PC-9 (cell line): ENCODE measurements at regions not wholly inside any gene's neighbourhood (a gene's known extent, or its start where the extent isn't known, plus 50 kb on each side); places are given as distances from the start of the nearest gene placed in this dataset.
"Not testable (repeated sequence)": the region's sequence is repeated elsewhere in the genome, so short reads cannot be mapped to it uniquely, and the experiment has no call there.

Experiments used
- BruUV-seq: library from RNA; stranded (reverse); fragments of 400-500 nt; replicated peaks from 2 replicates; lab custom pipeline; 2021; lab: Mats Ljungman, UMichigan
- CTCF ChIA-PET: fragments of 300-600 bp; sonication (Branson Sonifier 250); formaldehyde crosslinking; loops from one replicate; lab custom pipeline; 2022; ENCODE audit warnings: antibody characterized with exemption; lab: Charles Lee
- POLR2A ChIA-PET: fragments of 300-600 bp; sonication (Branson Sonifier 250); formaldehyde crosslinking; loops from one replicate; lab custom pipeline; 2022; ENCODE audit warnings: antibody characterized with exemption; ENCODE audit not compliant: unreplicated experiment; lab: Charles Lee
- DNase-seq, 2 experiments: peaks; one replicate each; pipeline versions ENCODE4 v3.0.0 to v3.0.0-alpha.2; 2015 to 2022; ENCODE audit warnings: mixed read lengths in 1 of 2
- H2AFZ ChIP-seq: fragments of 200-600 bp; sonication (generic); 2 replicates; pipeline ENCODE4 v1.8.1; 2017; ENCODE audit warnings: antibody characterized with exemption
- H3F3A ChIP-seq: fragments of 200-600 bp; sonication (generic); 2 replicates; pipeline ENCODE4 v1.8.1; 2017; ENCODE audit warnings: antibody characterized with exemption, mild to moderate bottlenecking, low read depth; ENCODE audit not compliant: insufficient read depth
- H3K27ac ChIP-seq: fragments of 200-600 bp; sonication (generic); 2 replicates; pipeline ENCODE4 v1.6.1; 2016; ENCODE audit warnings: mixed run types
- H3K27me3 ChIP-seq: fragments of 200-600 bp; sonication (generic); 2 replicates; pipeline ENCODE4 v1.6.1; 2016; ENCODE audit warnings: low read depth, mixed run types; ENCODE audit not compliant: insufficient read depth
- H3K36me3 ChIP-seq: fragments of 200-600 bp; sonication (generic); 2 replicates; pipeline ENCODE4 v1.6.1; 2016; ENCODE audit warnings: low read depth, mixed run types
- H3K4me1 ChIP-seq: fragments of 200-600 bp; sonication (generic); replicated peaks from 2 replicates; pipeline ENCODE4 v1.6.1; 2016; ENCODE audit warnings: mixed run types; ENCODE audit not compliant: insufficient read depth
- H3K4me2 ChIP-seq: fragments of 200-600 bp; sonication (generic); 2 replicates; pipeline ENCODE4 v1.6.1; 2017; ENCODE audit warnings: mixed run types
- H3K4me3 ChIP-seq: fragments of 200-600 bp; sonication (generic); 2 replicates; pipeline ENCODE4 v1.6.1; 2016; ENCODE audit warnings: mixed run types
- H3K79me2 ChIP-seq: fragments of 200-600 bp; sonication (generic); 2 replicates; pipeline ENCODE4 v1.6.1; 2017; ENCODE audit warnings: low read depth, mixed run types
- H3K9me2 ChIP-seq: fragments of 200-600 bp; sonication (generic); 2 replicates; pipeline ENCODE4 v1.8.1; 2017; ENCODE audit warnings: mild to moderate bottlenecking; ENCODE audit not compliant: insufficient read depth
- H3K9me3 ChIP-seq: fragments of 200-600 bp; sonication (generic); 2 replicates; pipeline ENCODE4 v1.8.1; 2016; ENCODE audit warnings: low read depth; ENCODE audit not compliant: insufficient read depth
- H4K20me1 ChIP-seq: fragments of 200-600 bp; sonication (generic); 2 replicates; pipeline ENCODE4 v1.8.1; 2017; ENCODE audit not compliant: insufficient read depth
- intact Hi-C: fragments of 100-400 bp; cut with micrococcal nuclease; formaldehyde crosslinking; loops from one replicate; pipeline ENCODE4 v1.10.0; 2022; ENCODE audit not compliant: unreplicated experiment

GRCh38 chr2:87502948-87503347 is 244.9 kb upstream of the PLGLB2 start:
- H3K9me2 ChIP-seq, H3K27ac ChIP-seq, BruUV-seq, H3F3A ChIP-seq, CTCF ChIA-PET, intact Hi-C loops, H3K4me3 ChIP-seq, DNase-seq, H3K27me3 ChIP-seq, H3K4me1 ChIP-seq, H3K9me3 ChIP-seq, H2AFZ ChIP-seq, H3K36me3 ChIP-seq, H4K20me1 ChIP-seq, POLR2A ChIA-PET, H3K79me2 ChIP-seq, H3K4me2 ChIP-seq: not testable (repeated sequence)

- H3K9me2 ChIP-seq, BruUV-seq, H3K4me2 ChIP-seq, DNase-seq, H3K4me3 ChIP-seq, H3K27me3 ChIP-seq, H3F3A ChIP-seq, H3K9me3 ChIP-seq, POLR2A ChIA-PET, H3K27ac ChIP-seq, H3K4me1 ChIP-seq, CTCF ChIA-PET, H4K20me1 ChIP-seq, H2AFZ ChIP-seq, H3K36me3 ChIP-seq, intact Hi-C loops: not testable (repeated sequence)
- H3K79me2 ChIP-seq: peaks cover 11% of the 10 kb centered on the region; the same call in 1 of the 2 replicates
Observed at GRCh38 chr2:87505239-87505638, 242.6 kb upstream of the PLGLB2 start.

GRCh38 chr2:87505909-87506308 is 242.0 kb upstream of the PLGLB2 start:
- H4K20me1 ChIP-seq, CTCF ChIA-PET, H3K27me3 ChIP-seq, H3K9me2 ChIP-seq, BruUV-seq, H3F3A ChIP-seq, H3K36me3 ChIP-seq, H2AFZ ChIP-seq, intact Hi-C loops, H3K79me2 ChIP-seq, POLR2A ChIA-PET, H3K27ac ChIP-seq, H3K4me2 ChIP-seq, H3K4me1 ChIP-seq, DNase-seq, H3K4me3 ChIP-seq, H3K9me3 ChIP-seq: not testable (repeated sequence)

- DNase-seq, POLR2A ChIA-PET, H3K79me2 ChIP-seq, H3K4me2 ChIP-seq, H4K20me1 ChIP-seq, H3K27ac ChIP-seq, H3K4me1 ChIP-seq, H3K9me3 ChIP-seq, H3K4me3 ChIP-seq, CTCF ChIA-PET, BruUV-seq, H2AFZ ChIP-seq, H3F3A ChIP-seq, intact Hi-C loops, H3K36me3 ChIP-seq, H3K27me3 ChIP-seq, H3K9me2 ChIP-seq: not testable (repeated sequence)
Observed at GRCh38 chr2:87507378-87508348, 240.2 kb upstream of the PLGLB2 start.

GRCh38 chr2:87511195-87511778 is 236.6 kb upstream of the PLGLB2 start:
- intact Hi-C loops, H3K4me1 ChIP-seq, H3K9me3 ChIP-seq, H3K4me3 ChIP-seq, H3K36me3 ChIP-seq, CTCF ChIA-PET, H3F3A ChIP-seq, H4K20me1 ChIP-seq, H2AFZ ChIP-seq, POLR2A ChIA-PET, H3K9me2 ChIP-seq, H3K4me2 ChIP-seq, H3K27me3 ChIP-seq, DNase-seq, BruUV-seq, H3K27ac ChIP-seq: not testable (repeated sequence)
- peaks cover 11% of the 10 kb centered on the region for H3K79me2 ChIP-seq

GRCh38 chr2:87512864-87513530 is 234.9 kb upstream of the PLGLB2 start:
- H3K27me3 ChIP-seq, H3K4me2 ChIP-seq, CTCF ChIA-PET, H3K4me1 ChIP-seq, intact Hi-C loops, BruUV-seq, H3K27ac ChIP-seq, H2AFZ ChIP-seq, H3F3A ChIP-seq, H3K36me3 ChIP-seq, H3K4me3 ChIP-seq, POLR2A ChIA-PET, DNase-seq, H3K9me3 ChIP-seq, H4K20me1 ChIP-seq, H3K9me2 ChIP-seq: not testable (repeated sequence)
- H3K79me2 ChIP-seq: peaks cover 10% of the 10 kb centered on the region

DNA sequence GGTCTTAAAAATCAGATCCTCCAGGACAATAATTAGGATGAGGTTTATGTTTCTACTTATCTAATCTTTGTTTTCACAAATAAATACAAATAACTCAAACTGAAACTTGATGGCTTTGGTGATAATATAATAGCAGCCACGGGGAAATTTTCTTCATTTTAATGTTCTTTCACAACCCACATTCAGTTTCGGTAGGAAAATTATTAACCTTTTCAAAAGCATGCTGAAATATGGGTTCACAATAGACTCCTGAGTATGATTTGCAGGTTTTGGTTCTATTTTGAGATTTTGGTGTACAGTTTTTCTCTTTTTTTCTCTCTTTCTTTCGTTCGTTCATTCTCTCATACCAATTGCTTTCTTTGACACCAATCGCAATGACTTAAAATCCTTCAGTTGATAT is 233.9 kb upstream of the PLGLB2 start:
- peaks cover 12% of the 10 kb centered on the region; the same call in 1 of the 2 replicates for H3K79me2 ChIP-seq
- H4K20me1 ChIP-seq, H3K4me1 ChIP-seq, H3K27me3 ChIP-seq, intact Hi-C loops, H3F3A ChIP-seq, DNase-seq, BruUV-seq, H3K9me3 ChIP-seq, H3K36me3 ChIP-seq, H3K4me2 ChIP-seq, H3K27ac ChIP-seq, CTCF ChIA-PET, H2AFZ ChIP-seq, H3K4me3 ChIP-seq, H3K9me2 ChIP-seq, POLR2A ChIA-PET: not testable (repeated sequence)
